Fibroblast of lung (primary cell): ENCODE measurements at regions not wholly inside any gene's neighbourhood (a gene's known extent, or its start where the extent isn't known, plus 50 kb on each side); places are given as distances from the start of the nearest gene placed in this dataset.

ENCODE experiments used
- EZH2 ChIP-seq: IDR thresholded peaks from 2 replicates; pipeline ENCODE4 v1.5.1; 2012; ENCODE audit warnings: low read length, control low read depth, mild to moderate bottlenecking; ENCODE audit errors: missing control alignments
- TF ChIP-seq, protein P1 (sequence below), 2 donors: IDR thresholded peaks in 1 of 2; conservative IDR thresholded peaks in 1 of 2; 1 replicate in 1 of 2; 2 replicates in 1 of 2; pipeline ENCODE4 v1.5.1; 2011 to 2012; ENCODE audit warnings: low read length in 2 of 2, control low read depth in 1 of 2, inconsistent platforms in 1 of 2, low read depth in 1 of 2, mild to moderate bottlenecking in 1 of 2

DNA sequence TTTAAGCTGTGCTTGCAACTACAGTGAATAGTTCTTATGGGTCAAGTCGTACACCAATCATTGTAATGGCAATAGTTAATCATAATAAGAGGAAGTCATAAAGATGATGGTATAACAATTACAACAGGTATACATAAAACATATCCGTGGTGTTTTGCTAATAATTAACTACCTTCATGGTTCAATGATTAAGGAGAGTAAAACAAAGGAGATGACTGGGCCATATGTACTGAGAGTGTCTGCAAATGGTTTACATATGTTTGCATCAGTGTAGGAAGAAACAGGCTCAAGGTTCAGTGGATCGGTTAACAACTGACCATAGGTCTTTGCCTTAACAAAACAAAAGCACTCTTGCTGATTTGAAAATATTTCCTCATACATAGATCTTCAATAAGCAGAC, 253.0 kb downstream of the COX7B2 start:
- TF ChIP-seq, protein P1, sequence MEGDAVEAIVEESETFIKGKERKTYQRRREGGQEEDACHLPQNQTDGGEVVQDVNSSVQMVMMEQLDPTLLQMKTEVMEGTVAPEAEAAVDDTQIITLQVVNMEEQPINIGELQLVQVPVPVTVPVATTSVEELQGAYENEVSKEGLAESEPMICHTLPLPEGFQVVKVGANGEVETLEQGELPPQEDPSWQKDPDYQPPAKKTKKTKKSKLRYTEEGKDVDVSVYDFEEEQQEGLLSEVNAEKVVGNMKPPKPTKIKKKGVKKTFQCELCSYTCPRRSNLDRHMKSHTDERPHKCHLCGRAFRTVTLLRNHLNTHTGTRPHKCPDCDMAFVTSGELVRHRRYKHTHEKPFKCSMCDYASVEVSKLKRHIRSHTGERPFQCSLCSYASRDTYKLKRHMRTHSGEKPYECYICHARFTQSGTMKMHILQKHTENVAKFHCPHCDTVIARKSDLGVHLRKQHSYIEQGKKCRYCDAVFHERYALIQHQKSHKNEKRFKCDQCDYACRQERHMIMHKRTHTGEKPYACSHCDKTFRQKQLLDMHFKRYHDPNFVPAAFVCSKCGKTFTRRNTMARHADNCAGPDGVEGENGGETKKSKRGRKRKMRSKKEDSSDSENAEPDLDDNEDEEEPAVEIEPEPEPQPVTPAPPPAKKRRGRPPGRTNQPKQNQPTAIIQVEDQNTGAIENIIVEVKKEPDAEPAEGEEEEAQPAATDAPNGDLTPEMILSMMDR (conservative IDR thresholded peaks at IDR 0.05 in 1 of 2, IDR thresholded peaks at IDR 0.05 in 1 of 2; ENCODE audit: low read depth in 1 of 2, low read length in 2 of 2), result no peak
- TF ChIP-seq EZH2, result no peak
